GM18951 (cell line): ENCODE measurements at regions not wholly inside any gene's neighbourhood (a gene's known extent, or its start where the extent isn't known, plus 50 kb on each side); places are given as distances from the start of the nearest gene placed in this dataset.
"Not testable (repeated sequence)": the region's sequence is repeated elsewhere in the genome, so short reads cannot be mapped to it uniquely, and the experiment has no call there.

Source experiments
- POLR2A ChIP-seq: IDR thresholded peaks from 4 replicates; pipeline ENCODE4 v1.6.1; 2011; ENCODE audit warnings: mild to moderate bottlenecking; ENCODE audit not compliant: insufficient read length, insufficient read depth; ENCODE audit errors: extremely low read depth
- in situ Hi-C: fragments of 300-500 bp; cut with MboI; formaldehyde crosslinking; loops from one replicate; pipeline ENCODE4 v1.12.0; 2022; ENCODE audit warnings: low sequenced_read_pairs, mixed read lengths, inconsistent platforms; ENCODE audit not compliant: unreplicated experiment

DNA sequence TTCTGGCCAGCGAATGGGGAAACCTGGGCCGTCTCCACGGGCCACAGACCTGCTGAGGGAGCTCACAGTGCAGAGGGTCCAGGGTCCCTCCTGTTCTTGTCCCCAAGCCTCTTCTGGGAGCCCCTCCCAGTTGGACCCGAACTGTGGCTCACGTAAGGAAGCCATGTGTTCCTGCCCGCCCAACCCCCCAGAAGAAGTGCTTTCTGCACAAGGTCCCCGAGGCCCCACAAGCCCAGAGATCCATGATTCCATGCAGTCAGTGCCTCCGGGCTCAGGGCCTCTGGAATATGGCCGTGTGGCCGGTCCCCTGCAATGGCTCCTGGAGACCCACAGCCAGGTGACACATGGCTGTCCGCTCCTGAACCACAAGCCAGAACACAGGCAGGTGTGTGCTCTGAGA, 272.4 kb downstream of the C16orf95 start:
- in situ Hi-C loops = no loop called here
- no peak for TF ChIP-seq POLR2A

DNA sequence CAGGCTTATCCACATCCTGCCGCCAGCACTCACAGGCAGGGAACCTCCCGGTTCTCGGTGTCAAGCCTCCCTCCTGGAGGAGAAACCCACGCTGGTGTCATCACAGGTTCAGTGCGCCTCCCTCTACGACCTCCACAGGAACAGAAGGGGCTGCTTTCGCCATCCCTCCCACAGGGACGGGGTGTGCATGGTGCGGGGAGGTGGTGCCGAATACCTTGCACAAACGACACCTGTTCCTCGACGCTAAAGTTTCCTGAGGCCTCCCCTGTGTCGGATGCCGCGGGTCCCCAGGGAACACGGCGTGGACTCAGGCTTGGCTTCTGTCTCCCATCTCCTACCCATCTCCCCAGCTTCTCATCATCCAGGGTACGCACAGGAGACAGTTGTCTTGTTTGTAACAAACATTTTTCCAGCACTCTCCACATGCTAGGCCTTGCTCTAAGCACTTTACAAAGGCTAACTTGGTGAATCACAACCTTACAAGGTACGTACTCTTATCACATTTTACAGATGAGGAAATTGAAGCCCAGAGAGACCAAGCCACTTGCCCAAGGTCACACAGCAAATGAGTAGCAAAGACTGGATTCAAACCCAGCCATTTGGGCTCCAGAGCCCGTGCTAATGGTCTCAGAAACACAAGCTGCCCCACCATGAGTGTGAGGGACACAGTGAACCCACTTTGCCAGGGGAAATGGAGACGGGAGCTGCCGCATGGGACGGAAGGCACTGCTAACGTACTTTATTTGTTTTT, 271.6 kb downstream of the C16orf95 start:
- TF ChIP-seq POLR2A = no peak

DNA sequence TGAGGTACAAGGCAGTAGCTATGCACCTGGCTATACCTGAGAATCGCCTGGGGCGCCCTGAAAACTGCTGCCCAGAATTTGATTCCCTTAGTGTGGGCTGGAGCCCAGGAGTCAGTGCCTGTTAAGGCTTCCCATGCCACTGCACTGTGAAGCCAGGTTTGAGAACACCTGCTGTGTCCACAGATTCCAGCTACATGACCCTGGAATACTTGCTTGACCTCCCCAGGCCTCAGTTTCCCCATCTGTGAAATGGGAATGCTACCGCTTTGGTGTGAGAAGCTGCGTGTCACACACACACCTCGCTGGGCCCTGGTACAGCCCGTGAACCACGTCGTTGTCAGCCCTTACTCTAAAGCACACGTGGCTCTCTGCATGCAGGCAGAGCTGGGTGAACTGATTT, 271.0 kb downstream of the C16orf95 start:
- no peak for TF ChIP-seq POLR2A
- in situ Hi-C loops = no loop called here

More for the DNA sequence above, 271.6 kb downstream of the C16orf95 start:
- in situ Hi-C loops = no loop called here

DNA sequence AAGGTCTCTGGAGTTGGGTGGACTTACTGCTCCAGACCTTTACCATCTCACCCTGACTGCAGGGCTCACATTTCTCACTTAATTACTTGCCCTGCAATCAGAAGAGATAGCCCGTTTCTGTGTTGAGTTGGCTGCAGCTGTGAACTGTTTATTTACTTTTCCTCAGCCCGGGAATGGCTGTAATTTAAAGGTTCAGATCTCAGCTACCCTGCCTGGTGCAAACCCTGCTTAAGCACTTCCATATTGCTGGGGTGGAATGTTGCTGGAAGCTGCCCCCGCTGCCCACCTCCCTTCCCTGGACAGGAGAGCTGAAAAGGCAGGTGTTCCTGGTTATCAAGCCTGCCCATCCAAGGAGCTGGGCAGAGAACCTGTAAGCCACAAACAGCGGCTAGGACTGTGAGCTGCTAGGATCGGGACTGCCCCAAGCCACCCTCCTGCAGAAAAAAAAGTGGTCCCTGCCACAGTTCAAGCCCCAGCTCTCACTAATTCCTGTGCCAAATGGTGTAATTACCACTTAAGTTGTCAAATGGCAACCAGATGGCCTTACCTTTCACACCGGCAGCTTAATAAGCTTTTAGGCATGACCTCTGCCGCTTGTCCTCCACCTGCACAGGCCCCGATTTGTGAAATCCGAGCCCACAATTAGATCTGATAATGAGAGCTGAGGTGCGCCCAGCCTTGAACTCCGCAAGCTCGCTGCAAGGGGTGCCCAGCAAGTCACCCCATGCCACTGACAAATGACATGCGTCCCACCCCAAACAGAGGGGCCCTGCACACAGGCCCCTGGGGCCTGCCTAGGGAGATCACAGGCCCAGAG, 269.8 kb downstream of the C16orf95 start:
- TF ChIP-seq POLR2A = no peak
- in situ Hi-C loops = no loop called here

DNA sequence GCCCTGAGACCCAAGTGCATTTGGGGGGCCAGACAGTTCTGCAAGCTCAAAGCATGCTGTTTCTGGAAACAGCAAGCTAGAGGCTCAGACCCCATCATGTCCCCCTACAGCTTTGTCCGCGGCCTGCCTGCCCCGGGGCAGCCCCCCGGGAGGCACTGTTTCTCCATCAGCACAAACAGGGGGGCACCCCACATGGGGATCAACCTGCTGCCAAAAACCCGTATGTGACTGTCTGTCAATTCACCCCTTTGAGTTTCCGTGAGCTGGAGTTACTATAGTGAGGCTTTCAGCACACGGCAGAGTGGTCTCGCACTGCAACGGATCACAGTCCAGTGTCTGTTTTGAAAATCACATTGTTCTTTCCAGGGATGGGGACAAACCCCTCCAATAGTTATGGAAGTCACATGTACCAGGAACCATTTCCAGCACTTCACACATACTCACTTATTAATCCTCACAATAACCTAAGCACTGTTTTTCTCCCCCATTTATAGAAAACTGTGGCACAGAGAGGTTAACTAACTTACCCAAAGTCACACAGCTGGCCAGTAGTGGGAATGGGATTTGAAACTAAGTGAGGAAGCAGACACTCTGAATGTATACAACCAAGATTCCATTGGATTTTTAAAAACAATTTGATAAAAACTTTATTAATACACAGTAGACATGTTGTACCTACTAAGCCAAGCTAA, 269.0 kb downstream of the C16orf95 start:
- in situ Hi-C loops = no loop called here
- no peak for TF ChIP-seq POLR2A

DNA sequence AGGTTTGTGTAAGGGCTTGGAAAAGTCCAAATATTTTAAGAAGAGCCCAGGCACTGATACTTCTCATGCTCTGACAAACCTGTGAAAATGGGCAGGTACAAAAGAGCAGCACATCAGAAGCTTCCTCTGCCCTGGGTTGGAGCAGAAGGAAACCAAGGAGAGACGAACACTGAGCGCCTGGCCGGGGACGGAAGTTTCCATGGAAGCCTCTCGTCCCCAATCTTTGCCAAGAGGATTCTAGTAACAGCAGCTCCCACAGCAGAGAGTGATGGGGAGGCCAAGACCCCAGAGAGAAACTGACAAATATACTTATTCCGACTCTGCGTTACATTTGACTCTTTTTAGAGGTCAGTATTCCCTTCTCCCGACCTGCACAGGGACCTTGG, 268.5 kb downstream of the C16orf95 start:
- in situ Hi-C loops = no loop called here
- no peak for TF ChIP-seq POLR2A

DNA sequence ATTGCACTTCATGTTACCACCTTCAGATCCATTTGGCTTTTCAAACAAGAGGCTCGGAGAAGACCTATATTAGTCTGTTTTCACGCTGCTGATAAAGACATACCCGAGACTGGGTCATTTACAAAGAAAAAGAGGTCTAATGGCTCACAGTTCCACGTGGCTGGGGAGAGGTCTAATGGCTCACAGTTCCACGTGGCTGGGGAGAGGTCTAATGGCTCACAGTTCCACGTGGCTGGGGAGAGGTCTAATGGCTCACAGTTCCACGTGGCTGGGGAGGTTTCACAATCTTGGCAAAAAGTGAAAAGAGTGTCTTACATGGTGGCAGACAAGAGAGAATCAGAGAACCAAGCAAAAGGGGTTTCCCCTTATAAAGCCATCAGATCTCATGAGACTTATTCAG, 268.0 kb downstream of the C16orf95 start:
- in situ Hi-C loops = not testable (repeated sequence)

DNA sequence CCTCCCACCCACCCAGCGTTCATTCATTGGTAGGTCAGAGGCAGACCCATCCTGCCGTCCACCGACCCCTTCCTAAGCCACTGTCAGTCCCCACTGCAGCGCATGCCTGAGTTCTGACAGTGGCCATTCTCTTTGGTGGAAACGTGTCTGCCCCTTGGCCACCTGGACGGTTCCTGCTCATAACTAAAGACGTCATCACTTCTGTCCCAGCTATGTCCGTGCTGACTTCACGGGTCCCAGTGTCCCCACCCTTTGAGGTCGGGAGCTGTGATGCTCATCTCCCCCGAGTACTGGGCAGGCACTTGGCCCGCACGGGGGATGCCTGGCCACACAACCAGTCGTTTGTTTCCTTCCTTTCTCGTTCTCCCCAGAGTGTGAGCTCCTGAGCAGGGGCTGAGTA, 267.1 kb downstream of the C16orf95 start:
- in situ Hi-C loops = no loop called here
- TF ChIP-seq POLR2A = no peak

DNA sequence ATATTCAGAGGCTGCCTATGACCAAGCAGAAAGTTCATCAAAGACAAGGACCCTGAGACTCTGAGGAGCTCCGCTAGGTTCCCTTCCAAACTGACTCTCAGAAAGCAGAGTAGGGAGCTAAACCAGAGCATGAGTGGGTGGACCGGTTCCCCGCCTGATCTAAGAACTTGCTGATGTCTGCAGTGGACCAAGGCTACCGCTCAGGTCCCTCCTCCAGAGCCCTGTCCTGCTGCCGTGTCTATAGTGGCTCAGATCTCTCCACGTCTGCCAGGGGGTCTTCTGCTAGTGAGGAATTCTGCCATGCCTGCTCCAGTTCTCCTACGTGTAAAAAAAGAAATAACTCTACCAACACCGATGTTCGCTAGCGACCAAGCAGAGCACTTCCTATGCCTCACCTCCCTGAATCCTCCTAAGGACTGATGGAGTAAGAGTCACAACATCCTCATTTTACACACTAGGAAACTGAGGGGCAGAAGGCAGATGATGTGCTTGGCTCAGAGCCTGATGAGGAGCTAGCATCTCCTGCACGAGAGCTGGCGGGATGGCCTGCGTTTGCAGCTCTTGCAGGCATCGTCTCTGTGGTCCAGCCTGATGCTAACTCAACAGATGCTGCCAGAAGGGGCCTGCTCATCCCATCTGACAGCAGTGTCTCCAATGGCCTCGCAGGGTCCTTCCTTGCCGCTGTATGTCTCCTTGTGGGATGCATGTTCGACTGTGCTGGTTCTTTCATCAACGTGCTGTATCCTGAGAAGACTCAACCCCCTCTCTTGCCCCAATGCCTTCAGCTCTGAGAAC, 265.5 kb downstream of the C16orf95 start:
- in situ Hi-C loops = no loop called here
- no peak for TF ChIP-seq POLR2A

DNA sequence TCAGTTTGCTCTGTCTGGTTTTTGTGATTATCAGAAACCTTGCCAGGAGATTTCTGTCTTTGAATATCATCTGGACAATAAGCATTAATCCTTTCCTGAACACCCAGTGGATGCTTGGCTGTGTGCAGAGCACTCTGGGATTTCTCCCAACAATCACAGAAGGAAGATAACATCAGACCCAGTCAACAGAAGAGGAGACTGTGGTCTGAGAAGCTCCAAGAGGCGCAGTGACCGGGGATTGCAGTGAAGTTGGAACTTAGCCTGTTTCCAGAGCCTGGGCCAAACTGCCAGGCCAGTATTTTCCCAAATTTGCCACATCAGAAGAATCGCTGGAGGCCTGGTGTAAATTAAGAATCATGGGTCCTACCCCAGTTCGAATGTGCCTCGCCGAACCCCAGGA, 264.7 kb downstream of the C16orf95 start:
- in situ Hi-C loops = no loop called here

DNA sequence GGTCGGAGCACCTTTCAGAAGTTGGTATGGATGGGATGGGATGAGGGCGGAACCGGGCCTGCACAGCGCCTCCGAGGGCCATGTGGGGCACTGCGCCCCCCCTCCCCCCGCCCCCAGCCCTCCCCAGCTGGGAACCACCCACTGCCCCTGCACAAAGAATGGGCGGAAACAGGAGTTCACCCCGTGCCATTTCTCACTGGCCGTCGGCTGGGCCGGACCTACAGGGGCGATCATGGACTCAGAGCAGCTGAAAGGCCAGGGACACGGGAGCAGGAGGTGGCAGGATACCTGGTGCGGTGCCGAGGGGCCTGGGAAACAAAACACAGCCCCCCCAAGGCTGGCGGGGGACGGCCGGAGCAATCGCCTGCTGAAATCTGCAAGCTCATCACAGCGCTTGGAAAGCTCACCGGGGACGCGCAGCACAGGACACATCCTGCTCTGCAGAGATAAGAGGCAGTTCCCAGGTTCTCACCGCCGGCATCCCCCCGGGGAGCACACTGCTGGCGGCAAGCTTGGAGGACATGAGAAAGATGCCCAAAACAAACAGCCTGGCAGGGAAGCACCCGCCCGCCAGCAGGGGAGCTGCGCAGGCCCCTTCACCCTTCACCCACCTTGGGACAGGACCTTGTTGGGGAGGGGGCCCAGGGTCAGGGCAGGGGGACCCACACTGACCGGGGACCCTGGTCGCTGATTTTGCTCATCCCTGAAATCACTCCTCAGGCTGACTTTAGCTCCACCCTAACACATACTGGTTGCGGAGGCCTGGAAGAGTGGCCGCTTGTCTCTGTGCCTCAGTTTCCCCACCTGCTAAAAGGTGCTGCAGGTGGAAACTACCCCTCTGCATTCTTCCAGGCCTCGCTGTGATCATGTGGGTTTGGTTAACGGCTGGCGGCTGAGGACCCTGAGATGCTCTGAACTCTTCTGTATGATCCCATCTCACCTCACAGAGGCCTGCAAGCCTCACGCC, 263.9 kb downstream of the C16orf95 start:
- no peak for TF ChIP-seq POLR2A

More for the DNA sequence above, 264.7 kb downstream of the C16orf95 start:
- no peak for TF ChIP-seq POLR2A

DNA sequence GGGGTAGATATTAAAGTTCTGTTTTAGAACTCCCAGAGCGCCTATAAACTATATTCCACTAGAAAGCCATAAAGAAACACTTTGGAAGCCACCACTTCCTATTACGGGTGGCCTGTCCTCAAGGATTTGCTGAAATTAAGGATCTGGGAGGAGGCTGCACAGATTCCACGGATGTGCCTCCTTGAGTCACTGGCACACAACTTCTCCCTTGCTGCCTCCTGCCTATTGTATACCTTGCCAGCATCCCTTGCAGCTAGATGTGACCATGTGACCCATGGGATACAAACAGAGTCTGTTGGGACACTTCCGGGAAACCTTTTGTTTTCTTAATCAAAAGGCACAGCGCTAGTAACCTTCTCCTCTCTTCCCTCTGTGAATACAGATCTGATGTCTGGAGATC, 263.0 kb downstream of the C16orf95 start:
- no peak for TF ChIP-seq POLR2A
- in situ Hi-C loops = no loop called here

More for the DNA sequence above, 263.9 kb downstream of the C16orf95 start:
- in situ Hi-C loops = no loop called here
